HG03066 (cell line): ENCODE measurements at regions not wholly inside any gene's neighbourhood (a gene's known extent, or its start where the extent isn't known, plus 50 kb on each side); places are given as distances from the start of the nearest gene placed in this dataset.
"Not testable (repeated sequence)": the region's sequence is repeated elsewhere in the genome, so short reads cannot be mapped to it uniquely, and the experiment has no call there.

Experiments used
- ATAC-seq: cut with Tn5 transposase; IDR thresholded peaks from one replicate; pipeline ENCODE4 v1.9.1; 2021; ENCODE audit warnings: low read depth; ENCODE audit not compliant: unreplicated experiment

DNA sequence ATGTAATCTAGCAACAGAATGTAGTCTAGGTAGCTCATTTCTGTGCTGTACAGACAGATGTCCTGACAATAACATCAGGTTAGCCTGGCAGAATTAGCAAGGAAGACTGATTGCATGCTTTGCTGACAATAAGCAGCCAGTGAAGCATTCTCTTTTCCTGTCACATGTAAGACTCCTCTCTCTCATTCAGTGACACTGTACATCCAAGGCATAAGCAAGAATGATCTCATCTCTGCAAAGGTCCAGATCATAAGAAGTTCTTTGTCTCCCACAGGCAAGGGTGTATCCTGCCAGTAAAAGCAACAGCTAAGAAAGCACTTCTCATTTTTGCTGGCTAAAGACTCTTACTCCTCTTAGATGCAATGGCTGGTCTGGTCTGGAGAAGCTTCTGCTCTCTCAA lies 861.8 kb downstream of the TAF11L14 start:
- no peak for ATAC-seq

DNA sequence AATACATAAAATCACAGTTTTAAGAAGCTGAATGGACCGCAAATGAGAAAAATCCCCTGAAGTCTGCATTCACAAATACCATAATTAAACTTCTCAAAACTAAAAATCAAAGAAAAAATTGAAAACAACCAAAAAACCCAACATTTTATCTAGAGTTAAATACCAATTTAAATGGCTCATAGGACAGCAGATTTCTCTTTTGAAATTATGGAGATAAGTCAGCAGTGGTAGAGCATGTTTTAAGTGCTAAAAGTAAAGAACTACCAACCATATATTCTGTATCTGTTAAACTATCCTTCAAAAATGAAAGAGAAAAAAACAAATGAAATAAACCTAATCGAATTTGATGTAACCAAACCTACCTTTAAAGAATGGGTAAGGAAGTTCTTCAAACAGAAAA lies 862.8 kb downstream of the TAF11L14 start:
- ATAC-seq, result no peak

DNA sequence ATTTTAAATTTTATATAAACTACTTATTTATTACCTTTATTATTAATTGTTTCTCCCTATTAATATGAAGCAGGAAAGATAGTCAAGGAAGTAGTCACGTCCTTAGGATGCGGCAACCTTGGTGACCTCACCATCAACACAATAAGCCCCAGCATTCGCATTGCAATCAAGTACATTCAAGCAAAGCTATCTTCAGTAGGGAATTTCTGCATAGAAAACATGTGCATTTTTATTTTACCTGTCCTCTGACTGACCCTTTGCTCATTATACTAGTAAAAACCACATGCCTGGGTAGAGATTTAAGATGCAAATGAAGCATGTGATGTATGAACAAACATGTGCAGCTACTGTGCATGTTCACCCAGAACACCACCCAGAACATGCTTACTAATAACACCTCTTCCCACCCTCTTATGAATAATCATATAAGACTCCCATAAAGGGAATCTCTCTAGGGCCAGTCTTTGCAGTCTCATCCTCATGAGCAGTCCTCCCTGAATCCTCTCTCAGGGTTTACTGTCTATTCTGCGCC lies 869.6 kb downstream of the TAF11L14 start:
- no peak for ATAC-seq

DNA sequence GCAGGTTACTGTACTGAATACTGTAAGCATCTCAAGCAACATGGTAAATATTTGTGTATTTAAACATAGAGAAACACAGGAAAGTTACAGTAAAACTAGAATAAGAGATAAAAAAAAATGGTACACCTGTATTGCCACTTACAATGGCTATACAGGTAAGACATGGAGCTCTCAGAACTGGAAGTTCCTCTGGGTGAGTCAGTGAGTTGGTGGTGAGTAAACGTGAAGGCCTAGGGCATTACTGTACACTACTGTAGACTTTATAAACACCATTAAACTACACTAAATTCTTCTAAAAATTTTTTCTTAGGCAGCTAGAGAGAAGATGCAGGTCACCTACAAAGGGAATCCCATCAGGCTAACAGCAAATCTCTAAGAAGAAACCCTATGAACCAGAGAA lies 872.9 kb downstream of the TAF11L14 start:
- no peak for ATAC-seq

DNA sequence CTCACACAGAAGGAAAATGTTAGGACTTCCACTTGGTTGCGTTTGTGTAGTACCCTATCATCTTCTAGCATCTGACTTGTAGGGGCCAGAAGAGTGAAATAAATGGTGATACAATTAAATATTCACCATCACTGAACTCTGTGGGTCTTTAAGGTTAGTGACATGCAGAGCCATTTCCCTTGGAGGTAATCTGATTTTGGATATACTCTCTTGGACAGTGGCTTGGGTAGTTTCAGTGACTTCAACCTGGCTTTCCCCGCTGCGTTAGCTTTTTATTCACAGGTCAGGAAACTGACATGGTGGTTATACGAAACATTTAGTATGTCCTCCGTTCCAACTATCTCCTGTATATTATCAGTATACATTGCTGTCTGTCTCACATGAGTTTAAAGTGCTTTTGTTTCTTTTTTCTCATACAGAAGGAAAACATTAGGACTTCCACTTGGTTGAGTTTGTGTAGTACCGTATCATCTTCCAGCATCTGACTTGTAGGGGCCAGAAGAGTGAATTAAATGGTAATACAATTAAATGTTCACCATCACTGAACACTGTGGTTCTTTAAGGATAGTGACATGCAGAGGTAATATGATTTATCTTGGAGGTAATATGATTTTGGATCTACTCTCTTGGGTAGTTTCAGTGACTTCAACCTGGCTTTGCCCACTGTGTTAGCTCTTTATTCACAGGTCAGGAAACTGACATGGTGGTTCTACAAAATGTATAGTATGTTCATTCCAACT lies 883.6 kb downstream of the TAF11L14 start:
- ATAC-seq, result no peak

DNA sequence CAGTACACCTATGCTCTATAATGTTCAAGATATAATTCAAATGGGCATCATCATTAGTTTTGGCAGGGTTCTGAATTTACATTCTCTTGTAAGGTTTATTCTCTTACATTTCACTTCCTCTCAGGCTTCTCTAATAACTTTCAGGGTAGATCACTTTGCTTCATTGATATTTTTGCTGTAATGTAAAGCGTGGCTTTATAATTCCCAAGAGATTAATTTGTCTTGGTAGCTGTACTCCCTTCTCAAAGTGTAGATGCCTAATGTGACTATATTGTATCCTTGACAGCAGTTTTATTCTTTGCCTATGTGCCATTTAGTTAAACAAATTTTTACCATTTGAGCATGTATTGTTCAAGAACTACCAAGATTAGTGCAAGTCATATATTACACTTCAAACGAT lies 889.1 kb downstream of the TAF11L14 start:
- no peak for ATAC-seq

DNA sequence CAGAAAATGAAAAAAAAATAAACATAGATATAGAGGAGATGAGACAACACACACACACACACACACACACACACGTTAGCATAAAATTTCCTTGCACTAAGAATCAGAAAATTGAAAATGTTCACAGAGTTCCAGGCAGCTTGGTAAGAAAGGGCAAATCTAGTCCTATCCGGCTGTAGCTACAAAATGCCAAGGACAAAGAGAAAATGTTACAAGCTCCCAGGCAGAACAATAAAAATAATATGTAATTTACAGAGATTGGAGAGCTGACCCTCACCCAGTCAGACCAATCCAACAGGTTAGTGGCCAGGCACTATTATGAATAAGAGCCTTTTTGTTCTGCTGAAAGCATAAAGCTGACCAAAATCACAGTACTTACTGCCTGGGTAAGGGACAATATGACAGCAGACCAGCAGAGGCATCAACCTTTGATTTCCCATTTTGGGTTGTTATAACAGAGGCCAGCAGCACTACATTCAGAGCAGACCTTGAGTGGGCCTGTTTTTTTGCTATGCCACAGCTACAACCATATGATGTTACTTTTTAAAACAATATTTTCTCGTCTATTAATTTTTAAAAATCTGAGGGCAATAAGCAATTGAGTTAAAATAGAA lies 892.6 kb downstream of the TAF11L14 start:
- no peak for ATAC-seq

DNA sequence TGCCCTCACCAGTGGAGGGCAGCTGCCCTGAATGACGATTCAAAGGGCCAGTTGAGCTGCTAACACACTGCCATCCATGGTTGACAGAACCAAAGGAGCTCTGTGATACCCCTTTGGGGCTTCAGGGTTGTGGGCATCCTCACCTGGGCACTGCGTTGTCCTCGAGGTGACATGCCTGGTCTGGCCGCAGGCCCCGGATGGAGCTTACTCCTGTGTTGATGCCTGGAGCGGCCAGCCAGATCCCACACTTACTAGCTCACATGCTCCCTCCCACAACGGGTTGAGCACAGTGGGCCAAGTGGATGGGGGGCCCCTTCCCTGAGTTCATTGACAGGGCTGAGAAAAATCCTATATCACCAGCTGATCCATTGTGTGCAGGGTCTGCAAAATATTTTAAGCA lies 898.9 kb downstream of the TAF11L14 start:
- no peak for ATAC-seq

DNA sequence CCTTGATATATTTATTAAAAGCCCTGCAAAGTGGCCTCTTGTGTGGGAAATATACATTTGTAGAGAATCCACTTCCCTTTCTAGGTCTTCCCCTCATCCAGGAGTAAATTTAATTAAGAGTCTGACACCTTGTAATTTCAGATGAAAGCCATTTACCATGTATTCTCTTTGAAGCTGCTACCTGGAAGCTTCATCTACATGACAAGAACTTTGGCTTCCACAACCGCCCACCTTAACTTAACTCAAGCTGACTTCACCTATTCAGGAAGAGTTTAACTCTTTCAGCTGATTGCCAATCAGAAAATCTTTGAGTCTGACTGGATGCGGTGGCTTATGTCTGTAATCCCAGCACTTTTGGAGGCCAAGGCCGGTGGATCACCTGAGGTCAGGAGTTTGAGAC lies 899.9 kb downstream of the TAF11L14 start:
- ATAC-seq, result no peak

DNA sequence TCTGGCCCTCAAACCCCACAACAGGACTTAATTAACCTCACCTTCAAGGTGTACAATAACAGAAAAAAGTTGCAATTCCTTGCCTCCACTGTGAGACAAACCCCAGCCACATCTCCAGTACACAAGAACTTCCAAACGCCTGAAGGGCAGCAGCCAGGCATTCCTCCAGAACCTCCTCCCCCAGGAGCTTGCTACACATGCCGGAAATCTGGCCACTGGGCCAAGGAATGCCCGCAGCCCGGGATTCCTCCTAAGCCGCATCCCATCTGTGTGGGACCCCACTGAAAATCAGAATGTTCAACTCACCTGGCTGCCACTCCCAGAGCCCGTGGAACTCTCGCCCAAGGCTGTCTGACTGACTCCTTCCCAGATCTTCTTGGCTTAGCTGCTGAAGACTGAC lies 901.5 kb downstream of the TAF11L14 start:
- ATAC-seq, result not testable (repeated sequence)

DNA sequence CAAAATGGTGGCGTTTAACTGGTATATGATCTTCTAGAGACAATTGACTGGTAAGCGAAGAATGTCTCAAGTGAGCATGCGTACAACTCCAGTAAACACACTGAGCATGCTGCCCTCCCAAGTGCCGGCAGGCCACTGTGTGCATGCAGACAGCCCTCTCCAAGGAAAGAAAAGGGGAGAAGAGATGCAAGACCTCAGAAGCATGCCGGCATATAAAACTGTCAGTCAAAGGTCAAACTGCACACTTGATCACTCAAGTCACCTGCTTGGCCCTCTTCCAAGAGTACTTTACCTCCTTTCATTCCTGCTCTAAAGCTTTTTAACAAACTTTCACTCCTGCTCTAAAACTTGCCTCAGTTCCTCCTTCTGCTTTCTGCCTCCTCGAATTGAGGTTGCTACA lies 910.2 kb downstream of the TAF11L14 start:
- ATAC-seq, result no peak

DNA sequence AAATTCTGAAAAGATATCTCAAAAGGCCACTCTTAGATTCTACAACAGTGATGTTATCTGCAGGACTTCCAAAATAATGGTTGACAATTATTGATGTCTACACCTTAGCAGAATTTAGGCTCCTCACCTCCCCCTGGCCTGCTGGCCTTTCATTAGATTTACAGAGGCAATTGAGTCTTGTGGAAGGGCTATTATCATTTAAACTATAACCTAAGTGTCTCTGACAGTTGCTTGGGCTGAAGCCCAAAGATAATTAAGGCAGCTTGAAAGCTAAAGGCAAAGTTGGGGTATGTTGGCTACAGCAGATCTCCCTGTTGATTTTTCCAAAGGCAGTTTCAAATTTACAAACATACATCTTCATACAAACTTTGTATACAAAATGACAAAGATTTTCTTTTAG lies 912.3 kb downstream of the TAF11L14 start:
- no peak for ATAC-seq

DNA sequence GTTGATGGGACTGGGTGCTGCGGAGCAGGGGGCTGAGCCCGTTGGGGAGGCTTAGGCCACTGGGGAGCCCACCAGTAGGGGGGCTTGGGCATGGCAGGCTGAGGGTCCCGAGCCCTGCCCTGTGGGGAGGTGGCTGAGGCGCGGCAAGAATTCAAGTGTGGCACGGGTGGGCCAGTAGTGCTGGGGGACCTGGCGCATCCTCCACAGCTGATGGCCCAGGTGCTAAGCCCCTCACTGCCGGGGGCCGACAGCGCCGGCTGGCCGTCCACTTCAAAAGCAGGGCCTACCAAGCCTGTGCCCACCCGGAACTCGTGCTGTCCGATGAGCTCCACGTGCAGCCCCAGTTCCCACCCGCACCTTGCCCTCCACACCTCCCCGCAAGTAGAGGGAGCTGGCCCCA lies 917.5 kb downstream of the TAF11L14 start:
- no peak for ATAC-seq

DNA sequence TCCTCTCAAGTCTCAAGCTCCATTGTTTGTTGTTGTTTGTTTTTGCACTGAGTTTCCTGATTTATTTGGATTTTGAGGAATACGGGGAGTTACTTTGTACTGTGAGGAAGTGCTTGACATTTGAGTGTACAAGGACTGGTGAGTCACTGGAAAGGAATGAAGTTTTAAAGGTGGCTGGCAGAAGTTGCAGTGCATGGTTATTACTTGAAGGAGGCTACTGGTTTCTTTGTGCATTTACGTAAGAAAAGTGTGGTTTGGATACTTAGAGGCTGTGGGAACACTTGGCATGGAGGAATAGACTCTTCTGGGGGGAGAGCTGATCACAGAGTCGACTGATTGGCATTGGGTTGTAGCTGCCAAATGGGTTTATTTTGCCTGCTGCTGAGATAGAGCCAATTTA lies 919.0 kb downstream of the TAF11L14 start:
- ATAC-seq, result no peak

DNA sequence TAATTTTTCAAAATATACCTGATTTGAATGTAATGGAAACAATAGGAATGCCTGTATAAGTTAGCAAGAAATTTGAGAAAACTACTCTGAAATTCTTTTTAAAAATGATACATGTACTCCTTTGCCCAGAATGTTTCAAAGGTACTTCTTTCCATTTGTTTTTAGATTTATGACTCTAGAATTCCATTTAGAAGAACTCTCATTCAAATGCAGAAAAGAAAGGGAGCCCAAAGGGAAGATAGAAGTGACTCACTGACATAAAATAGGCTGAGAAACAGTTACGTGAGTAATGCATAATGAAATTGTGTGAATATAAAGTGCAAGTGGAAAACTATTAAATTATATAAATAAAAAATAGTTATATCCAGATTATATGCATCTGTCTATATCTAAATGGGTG lies 926.3 kb downstream of the TAF11L14 start:
- no peak for ATAC-seq

DNA sequence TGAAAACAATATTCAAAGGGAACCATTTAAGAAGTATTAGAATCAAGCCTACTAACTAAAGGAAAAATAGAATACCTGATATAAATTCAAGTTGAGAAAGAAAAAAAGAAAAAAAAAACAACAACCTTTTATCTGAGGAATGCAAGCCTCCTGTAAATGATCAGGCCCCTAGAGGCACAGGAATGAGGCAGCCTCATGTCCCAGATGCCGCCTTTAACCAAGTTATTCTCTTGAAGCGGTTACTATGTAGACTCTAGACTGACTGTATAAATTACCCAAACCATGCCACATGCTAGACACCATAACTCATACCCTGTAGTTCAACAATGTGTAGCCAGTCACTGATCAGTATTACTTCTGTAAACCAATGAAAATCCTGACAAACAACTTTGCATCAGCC lies 929.6 kb downstream of the TAF11L14 start:
- ATAC-seq, result no peak

DNA sequence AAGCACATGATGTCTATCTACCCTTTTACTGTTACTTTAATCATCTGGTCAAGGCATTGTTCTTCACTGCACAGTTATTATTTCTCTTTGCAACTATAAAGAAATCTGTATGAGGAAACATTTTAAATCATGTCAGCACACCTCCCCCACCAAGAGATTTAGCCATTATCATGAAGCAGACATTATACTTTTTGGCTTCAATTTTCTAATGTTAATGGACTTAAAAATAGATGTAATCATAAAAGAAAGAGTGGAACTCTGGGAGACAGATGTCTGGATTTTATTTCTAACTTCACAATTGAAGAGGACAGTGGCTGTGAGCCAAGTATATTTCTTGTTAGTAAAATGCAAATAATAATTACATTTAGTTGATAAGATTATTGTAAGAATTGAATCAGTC lies 932.4 kb downstream of the TAF11L14 start:
- no peak for ATAC-seq

DNA sequence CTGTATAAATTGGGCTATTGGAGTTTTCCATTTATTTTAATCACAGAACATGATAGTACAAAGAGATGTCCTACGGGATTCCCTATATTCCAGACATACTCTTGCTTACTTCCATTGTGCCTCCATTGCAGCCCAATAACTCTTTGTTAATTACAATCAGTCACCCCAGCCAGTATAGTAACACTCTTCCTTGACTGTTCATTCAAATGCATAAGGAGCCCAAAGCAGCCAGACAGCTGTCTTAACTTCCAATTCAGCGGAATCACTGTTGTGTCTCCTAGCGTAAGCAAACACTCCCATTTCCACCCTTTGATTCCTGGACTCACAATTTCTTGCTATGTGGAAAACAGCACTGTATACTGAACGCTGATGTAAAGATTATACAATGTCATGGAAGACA lies 942.3 kb downstream of the TAF11L14 start:
- no peak for ATAC-seq

DNA sequence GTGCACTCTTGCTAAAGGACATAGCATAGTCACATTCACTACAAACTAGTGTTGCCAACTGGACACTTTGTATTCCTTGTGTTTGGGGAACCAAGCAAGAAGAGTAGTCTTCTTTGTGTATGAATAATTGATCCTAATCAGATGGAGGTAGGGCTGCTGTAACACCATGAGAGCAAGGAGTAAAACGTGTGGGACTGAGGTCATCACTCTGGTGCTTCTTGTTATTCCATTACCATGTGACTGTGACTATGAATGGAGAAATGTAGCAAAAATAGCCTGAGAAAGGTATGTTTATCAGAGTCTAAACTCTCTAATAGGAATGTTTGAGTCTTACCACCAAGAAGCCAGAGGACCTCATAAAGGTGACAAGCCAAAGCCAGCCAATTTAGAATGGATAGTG lies 966.9 kb downstream of the TAF11L14 start:
- no peak for ATAC-seq

DNA sequence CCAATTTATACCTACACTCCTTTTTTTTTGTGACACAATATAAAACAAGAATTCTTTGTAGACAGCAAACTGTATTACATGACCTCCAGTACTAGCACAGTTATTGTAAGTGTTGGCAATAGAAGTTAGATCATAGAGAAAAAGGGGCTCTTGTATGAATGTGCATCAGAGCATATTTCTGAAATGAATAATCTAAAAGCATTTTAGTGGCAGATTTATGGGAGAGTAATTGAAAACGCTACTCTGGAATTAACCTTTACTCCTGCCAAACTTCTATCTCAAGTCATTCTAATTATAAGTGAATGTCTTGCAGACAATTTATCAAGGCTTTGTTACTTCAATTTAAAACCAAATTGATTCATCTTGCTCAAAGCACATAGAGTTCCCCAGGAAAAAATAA lies 968.1 kb downstream of the TAF11L14 start:
- no peak for ATAC-seq

DNA sequence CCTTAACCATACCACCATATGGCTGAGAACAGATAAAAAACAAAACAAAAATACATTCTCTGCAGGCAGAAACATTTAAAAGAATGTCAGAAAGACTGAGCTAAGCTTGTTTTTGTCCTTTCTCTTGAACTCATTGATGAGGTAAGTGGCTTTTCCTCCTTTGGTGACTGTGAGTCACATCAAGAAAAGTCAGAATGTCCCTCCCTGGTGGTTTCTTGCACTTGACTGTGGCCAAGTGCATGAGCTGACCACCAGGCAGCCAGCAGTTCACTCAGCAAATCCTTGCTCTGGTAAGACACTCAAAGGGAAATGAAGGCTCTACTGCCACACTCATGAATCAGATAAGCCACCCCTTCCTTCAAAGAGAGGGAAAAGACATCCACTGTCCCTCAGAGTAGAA lies 970.9 kb downstream of the TAF11L14 start:
- ATAC-seq, result no peak

DNA sequence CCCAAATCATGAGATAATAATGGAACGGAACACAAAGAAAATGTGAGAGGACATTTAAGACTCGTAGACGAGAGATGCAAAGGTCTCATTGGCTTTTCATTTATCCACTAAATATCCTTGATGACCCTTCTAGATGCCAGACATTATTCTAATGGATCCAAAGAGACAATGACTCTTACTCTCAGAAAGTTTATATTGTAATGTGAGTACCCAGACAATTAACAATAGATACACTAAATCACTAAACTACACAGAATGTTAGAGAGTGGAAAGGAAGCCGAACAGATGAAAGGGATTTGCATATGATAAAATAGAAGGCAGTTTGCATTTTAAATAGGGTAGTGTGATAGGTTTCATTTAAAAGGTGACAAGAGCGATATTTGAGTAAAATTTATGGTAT lies 973.3 kb downstream of the TAF11L14 start:
- ATAC-seq, result no peak
